Left ventricle myocardium inferior (tissue), 1 donor: ENCODE measurements at regions not wholly inside any gene's neighbourhood (a gene's known extent, or its start where the extent isn't known, plus 50 kb on each side); places are given as distances from the start of the nearest gene placed in this dataset.
"Not testable (repeated sequence)": the region's sequence is repeated elsewhere in the genome, so short reads cannot be mapped to it uniquely, and the experiment has no call there.

Source experiments
- DNase-seq: peaks from one replicate; pipeline ENCODE4 v3.0.0-alpha.2; 2020
- H3K27ac ChIP-seq: fragments of 200-600 bp; replicated peaks from 2 replicates; pipeline ENCODE4 v1.8.0; 2021
- H3K27me3 ChIP-seq: fragments of 200-600 bp; 2 replicates; pipeline ENCODE4 v1.8.0; 2021; ENCODE audit warnings: low read depth
- H3K36me3 ChIP-seq: fragments of 200-600 bp; 2 replicates; pipeline ENCODE4 v1.8.0; 2021
- H3K4me1 ChIP-seq: fragments of 200-600 bp; 2 replicates; pipeline ENCODE4 v1.8.0; 2021
- H3K4me3 ChIP-seq: fragments of 200-600 bp; 2 replicates; pipeline ENCODE4 v1.8.0; 2021; ENCODE audit warnings: mild to moderate bottlenecking, moderate library complexity
- H3K9me3 ChIP-seq: fragments of 200-600 bp; replicated peaks from 2 replicates; pipeline ENCODE4 v1.8.0; 2021
- CTCF ChIP-seq: fragments of 200-600 bp; IDR thresholded peaks from 2 replicates; pipeline ENCODE4 v1.8.0; 2021; ENCODE audit warnings: antibody characterized with exemption, mild to moderate bottlenecking, borderline replicate concordance
- intact Hi-C: fragments of 100-400 bp; cut with micrococcal nuclease; formaldehyde crosslinking; loops from one replicate; pipeline ENCODE4 v1.11.0; 2022
- donor health status: DM: no; HTN: yes; CAD: no; lungs with severe emphysema.

- Histone ChIP-seq H3K9me3 (peaks cover under 1% of the 10 kb centered on the region), H3K4me3 (no peak overlapping the region), H3K4me1 (no peaks in the 10 kb centered on the region), H3K27ac (no peak overlapping the region), H3K27me3 (no peaks in the 10 kb centered on the region), H3K36me3 (no peaks in the 10 kb centered on the region)
- TF ChIP-seq CTCF = no peak
- DNase-seq = no peak
- intact Hi-C loops = no loop called here
Observed at GRCh38 chr12:22122359-22122758, 76.3 kb downstream of the CMAS start.

- intact Hi-C loops = no loop called here
- Histone ChIP-seq H3K9me3 (peaks cover 4% of the 10 kb centered on the region), H3K4me1 (no peaks in the 10 kb centered on the region), H3K27ac (no peak overlapping the region), H3K27me3 (no peaks in the 10 kb centered on the region), H3K36me3 (no peaks in the 10 kb centered on the region), H3K4me3 (no peak overlapping the region)
- TF ChIP-seq CTCF = no peak
- no peak for DNase-seq
Observed at GRCh38 chr12:22124987-22125386, 79.0 kb downstream of the CMAS start.

GRCh38 chr12:22126101-22126500 is 80.1 kb downstream of the CMAS start:
- H3K27ac ChIP-seq, DNase-seq, H3K36me3 ChIP-seq, H3K4me3 ChIP-seq, H3K4me1 ChIP-seq, intact Hi-C loops, H3K27me3 ChIP-seq, H3K9me3 ChIP-seq: not testable (repeated sequence)

GRCh38 chr12:22126758-22127157 is 80.7 kb downstream of the CMAS start:
- Histone ChIP-seq H3K27ac (no peak overlapping the region), H3K9me3 (peaks cover 4% of the 10 kb centered on the region), H3K4me1 (no peaks in the 10 kb centered on the region), H3K27me3 (no peaks in the 10 kb centered on the region), H3K4me3 (no peak overlapping the region), H3K36me3 (no peaks in the 10 kb centered on the region)
- intact Hi-C loops = no loop called here
- no peak for TF ChIP-seq CTCF
- DNase-seq = no peak

GRCh38 chr12:22130671-22131070 is 84.7 kb downstream of the CMAS start:
- Histone ChIP-seq H3K4me3 (no peak overlapping the region), H3K27ac (no peak overlapping the region), H3K27me3 (no peaks in the 10 kb centered on the region), H3K4me1 (no peaks in the 10 kb centered on the region), H3K9me3 (peaks cover 4% of the 10 kb centered on the region), H3K36me3 (no peaks in the 10 kb centered on the region)
- no peak for TF ChIP-seq CTCF
- intact Hi-C loops = no loop called here
- DNase-seq = no peak

- DNase-seq, H3K36me3 ChIP-seq, H3K27ac ChIP-seq, H3K4me3 ChIP-seq, intact Hi-C loops, H3K27me3 ChIP-seq, H3K4me1 ChIP-seq, H3K9me3 ChIP-seq: not testable (repeated sequence)
Observed at GRCh38 chr12:22136604-22137117, 90.6 kb downstream of the CMAS start.
